BJ (cell line): ENCODE measurements at regions not wholly inside any gene's neighbourhood (a gene's known extent, or its start where the extent isn't known, plus 50 kb on each side); places are given as distances from the start of the nearest gene placed in this dataset.

Experiments
- CTCF ChIA-PET: fragments of 350-600 bp; formaldehyde crosslinking; extraction: SDS; loops from one replicate; lab custom pipeline; 2021; ENCODE audit warnings: antibody characterized with exemption, inconsistent platforms; lab: Yijun Ruan, JAX
- POLR2A ChIA-PET: fragments of 300-600 bp; sonication (Branson Sonifier 250); formaldehyde crosslinking; extraction: SDS; loops from one replicate; lab custom pipeline; 2021; ENCODE audit warnings: antibody characterized with exemption; lab: Charles Lee
- DNase-seq: peaks from one replicate; pipeline ENCODE4 v3.0.0-alpha.2; 2011; ENCODE audit warnings: low read depth
- H3K27me3 ChIP-seq: 2 replicates; pipeline ENCODE4 v1.6.0; 2011; ENCODE audit warnings: low read length; ENCODE audit not compliant: control insufficient read depth, insufficient read depth
- H3K36me3 ChIP-seq: 2 replicates; pipeline ENCODE4 v1.5.1; 2011; ENCODE audit warnings: low read length; ENCODE audit not compliant: control insufficient read depth, insufficient read depth
- H3K4me3 ChIP-seq: 2 replicates; pipeline ENCODE4 v1.5.1; 2011; ENCODE audit warnings: low read depth, mild to moderate bottlenecking, control low read depth, low read length
- CTCF ChIP-seq: IDR thresholded peaks from 2 replicates; pipeline ENCODE4 v1.5.1; 2011; ENCODE audit warnings: low read depth, mild to moderate bottlenecking, control low read depth, inconsistent platforms, low read length, moderate library complexity; ENCODE audit not compliant: insufficient read depth

- H3K4me3 ChIP-seq = no peak overlapping the region
- POLR2A ChIA-PET = no interaction called here
- H3K27me3 ChIP-seq = no peaks in the 10 kb centered on the region
- no peaks in the 10 kb centered on the region for H3K36me3 ChIP-seq
- CTCF ChIA-PET = no interaction called here
- no peak for DNase-seq
- TF ChIP-seq CTCF = no peak
Observed at GRCh38 chr7:66507764-66508296, 120.9 kb upstream of the KCTD7 start.

GRCh38 chr7:66508431-66508830 lies 120.2 kb upstream of the KCTD7 start:
- Histone ChIP-seq H3K36me3 (no peaks in the 10 kb centered on the region), H3K27me3 (no peaks in the 10 kb centered on the region), H3K4me3 (no peak overlapping the region)
- ChIA-PET POLR2A (no interaction called here), CTCF (no interaction called here)
- no peak for DNase-seq
- TF ChIP-seq CTCF = no peak

- TF ChIP-seq CTCF = no peak
- ChIA-PET CTCF (no interaction called here), POLR2A (no interaction called here)
Observed at GRCh38 chr7:66514050-66514449, 114.6 kb upstream of the KCTD7 start.

GRCh38 chr7:66517212-66517909 lies 111.3 kb upstream of the KCTD7 start:
- no peak for DNase-seq
- TF ChIP-seq CTCF = no peak
- Histone ChIP-seq H3K4me3 (no peak overlapping the region), H3K27me3 (no peaks in the 10 kb centered on the region), H3K36me3 (no peaks in the 10 kb centered on the region)
- CTCF ChIA-PET = no interaction called here
- POLR2A ChIA-PET = no interaction called here

More at GRCh38 chr7:66514050-66514449, 114.6 kb upstream of the KCTD7 start:
- H3K36me3 ChIP-seq = no peaks in the 10 kb centered on the region
- no peak for DNase-seq
- H3K4me3 ChIP-seq = no peak overlapping the region
- H3K27me3 ChIP-seq = no peaks in the 10 kb centered on the region

- CTCF ChIA-PET = interaction anchor here (1.0 kb wide), 1 partner anchor 15 kb away, joined by 3 read pairs; no protein-coding TSS in a partner anchor
- H3K36me3 ChIP-seq = no peaks in the 10 kb centered on the region
- H3K27me3 ChIP-seq = no peaks in the 10 kb centered on the region
- no peak overlapping the region for H3K4me3 ChIP-seq
- POLR2A ChIA-PET = no interaction called here
- DNase-seq = no peak
- no peak for TF ChIP-seq CTCF
Observed at GRCh38 chr7:66518151-66518691, 110.5 kb upstream of the KCTD7 start.
